EH (cell line): ENCODE measurements at regions not wholly inside any gene's neighbourhood (a gene's known extent, or its start where the extent isn't known, plus 50 kb on each side); places are given as distances from the start of the nearest gene placed in this dataset.
"Not testable (repeated sequence)": the region's sequence is repeated elsewhere in the genome, so short reads cannot be mapped to it uniquely, and the experiment has no call there.

Experiments used
- DNase-seq: peaks from one replicate; pipeline ENCODE4 v3.0.0-alpha.2; 2015; ENCODE audit warnings: low read depth

GRCh38 chr1:86633306-86633838, 71.0 kb upstream of the SH3GLB1 start:
- not testable (repeated sequence) for DNase-seq

GRCh38 chr1:86633921-86634320, 70.5 kb upstream of the SH3GLB1 start:
- DNase-seq: no peak

GRCh38 chr1:86636898-86637297, 67.5 kb upstream of the SH3GLB1 start:
- no peak for DNase-seq

GRCh38 chr1:86640161-86640670, 64.2 kb upstream of the SH3GLB1 start:
- no peak for DNase-seq

- no peak for DNase-seq
Observed at GRCh38 chr1:86641318-86641717, 63.1 kb upstream of the SH3GLB1 start.

GRCh38 chr1:86644655-86645054, 59.7 kb upstream of the SH3GLB1 start:
- DNase-seq: not testable (repeated sequence)

- no peak for DNase-seq
Observed at GRCh38 chr1:86645851-86646250, 58.5 kb upstream of the SH3GLB1 start.

- DNase-seq: no peak
Observed at GRCh38 chr1:86646256-86646655, 58.1 kb upstream of the SH3GLB1 start.

- DNase-seq: peak; percentile 65
Observed at GRCh38 chr1:86648255-86648654, 56.1 kb upstream of the SH3GLB1 start.

- no peak for DNase-seq
Observed at GRCh38 chr1:86649618-86650017, 54.8 kb upstream of the SH3GLB1 start.

- no peak for DNase-seq
Observed at GRCh38 chr1:86650065-86650464, 54.3 kb upstream of the SH3GLB1 start.
